ENCODE measurements at regions not wholly inside any gene's neighbourhood (a gene's known extent, or its start where the extent isn't known, plus 50 kb on each side); places are given as distances from the start of the nearest gene placed in this dataset.
"Not testable (repeated sequence)": the region's sequence is repeated elsewhere in the genome, so short reads cannot be mapped to it uniquely, and the experiment has no call there.

- no peak for DNase-seq
- H3K36me3 Mint-ChIP-seq: no peaks in the 10 kb centered on the region
- H3K4me1 Mint-ChIP-seq: peaks cover 0 to 5% (median 0%) of the 10 kb centered on the region in 3 donors
- no peaks in the 10 kb centered on the region for H3K9me3 Mint-ChIP-seq
- peaks cover 9 to 30% (median 27%) of the 10 kb centered on the region in 3 donors for H3K27me3 Mint-ChIP-seq
- no peak overlapping the region for H3K4me3 Mint-ChIP-seq
- ATAC-seq (ENCODE audit: low read depth in 2 of 2): no peak
- no peak overlapping the region for H3K27ac Mint-ChIP-seq
These were observed 95.1 kb upstream of the ITGB1 start for GRCh38 chr10:33052915-33053810.

DNA sequence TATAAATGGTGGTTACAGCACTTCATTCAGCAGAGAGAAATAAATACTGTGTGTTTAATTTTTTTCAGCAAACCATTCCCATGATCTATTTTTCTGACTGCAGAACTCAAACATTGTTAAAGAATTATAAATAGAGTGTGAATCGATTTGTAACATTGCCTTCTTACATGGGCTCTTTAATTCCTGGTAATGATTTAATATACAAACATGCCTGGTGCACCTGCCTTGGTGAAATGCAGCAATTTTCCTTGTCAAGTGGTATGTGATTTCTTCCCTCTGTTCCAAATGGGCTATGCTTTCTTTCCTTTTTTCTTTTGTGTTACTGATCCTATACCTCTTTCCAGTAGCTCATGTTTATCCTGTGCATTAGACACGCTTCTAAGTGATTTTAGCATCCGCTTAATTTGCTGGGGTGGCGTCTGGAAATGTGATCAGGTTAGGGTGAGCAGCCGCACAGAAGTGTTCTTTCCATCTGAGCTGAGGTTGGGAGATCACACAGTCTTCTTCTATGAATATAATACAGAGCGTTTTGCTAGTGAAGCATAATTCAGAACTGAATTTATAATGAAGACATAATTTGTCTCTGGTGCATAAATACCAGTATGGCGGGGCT, 94.3 kb upstream of the ITGB1 start:
- Mint-ChIP-seq H3K4me3 (no peak overlapping the region), H3K4me1 (peaks cover 0 to 5% (median 0%) of the 10 kb centered on the region in 3 donors)

DNA sequence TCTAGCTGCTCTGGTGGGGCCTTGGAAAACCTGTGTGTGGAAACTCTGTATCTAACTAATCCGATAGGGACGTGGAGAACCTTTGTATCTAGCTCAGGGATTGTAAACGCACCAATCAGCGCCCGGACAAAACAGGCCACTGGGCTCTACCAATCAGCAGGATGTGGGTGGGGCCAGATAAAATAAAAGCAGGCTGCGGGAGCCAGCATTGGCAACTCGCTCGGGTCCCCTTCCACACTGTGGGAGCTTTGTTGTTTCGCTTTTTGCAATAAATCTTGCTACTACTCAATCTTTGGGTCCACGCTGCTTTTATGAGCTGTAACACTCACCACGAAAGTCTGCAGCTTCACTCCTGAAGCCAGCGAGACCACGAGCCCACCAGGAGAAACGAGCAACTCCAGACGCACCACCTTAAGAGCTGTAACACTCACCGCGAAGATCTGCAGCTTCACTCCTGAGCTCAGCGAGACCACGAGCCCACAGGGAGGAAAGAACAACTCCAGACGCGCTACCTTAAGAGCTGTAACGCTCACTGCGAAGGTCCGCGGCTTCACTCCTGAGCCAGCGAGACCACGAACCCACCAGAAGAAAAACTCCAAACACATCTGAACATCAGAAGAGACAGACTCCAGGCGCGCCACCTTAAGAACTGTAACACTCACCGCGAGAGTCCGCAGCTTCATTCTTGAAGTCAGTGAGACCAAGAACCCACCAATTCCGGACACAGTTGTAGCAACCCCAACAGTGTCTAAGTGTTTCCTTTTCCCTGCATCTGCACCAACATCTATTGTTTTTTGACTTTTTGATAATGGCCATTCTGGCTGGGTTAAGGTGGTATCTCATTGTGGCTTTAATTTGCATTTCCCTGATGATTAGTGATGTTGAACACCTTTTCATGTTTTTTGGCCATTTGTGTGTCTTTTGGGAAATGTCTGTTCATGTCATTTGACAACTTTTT, 92.2 kb upstream of the ITGB1 start:
- H3K27me3 Mint-ChIP-seq: peaks cover 4 to 17% (median 15%) of the 10 kb centered on the region in 3 donors
- H3K9me3 Mint-ChIP-seq; H3K36me3 Mint-ChIP-seq; H3K4me1 Mint-ChIP-seq; ATAC-seq (ENCODE audit: low read depth in 2 of 2); DNase-seq: not testable (repeated sequence)
- peak overlapping the region in 2 of 6 donors; percentile 59 to 61 for H3K27ac Mint-ChIP-seq
- peak overlapping the region in 6 of 8 donors; percentile 2 to 82 (median 47) for H3K4me3 Mint-ChIP-seq

More for the DNA sequence above, 94.3 kb upstream of the ITGB1 start:
- Mint-ChIP-seq H3K27ac (no peak overlapping the region), H3K36me3 (no peaks in the 10 kb centered on the region), H3K9me3 (no peaks in the 10 kb centered on the region), H3K27me3 (peaks cover 9 to 30% (median 27%) of the 10 kb centered on the region in 3 donors)
- ATAC-seq (ENCODE audit: low read depth in 2 of 2): no peak
- no peak for DNase-seq

GRCh38 chr10:33048223-33048622, 90.2 kb upstream of the ITGB1 start:
- H3K4me3 Mint-ChIP-seq: no peak overlapping the region
- H3K27ac Mint-ChIP-seq: no peak overlapping the region
- no peaks in the 10 kb centered on the region for H3K9me3 Mint-ChIP-seq
- no peaks in the 10 kb centered on the region for H3K36me3 Mint-ChIP-seq
- peaks cover 0 to 5% (median 0%) of the 10 kb centered on the region in 3 donors for H3K4me1 Mint-ChIP-seq
- no peak for DNase-seq
- H3K27me3 Mint-ChIP-seq: peaks cover 0 to 5% (median 4%) of the 10 kb centered on the region in 3 donors
- no peak for ATAC-seq (ENCODE audit: low read depth in 2 of 2)

DNA sequence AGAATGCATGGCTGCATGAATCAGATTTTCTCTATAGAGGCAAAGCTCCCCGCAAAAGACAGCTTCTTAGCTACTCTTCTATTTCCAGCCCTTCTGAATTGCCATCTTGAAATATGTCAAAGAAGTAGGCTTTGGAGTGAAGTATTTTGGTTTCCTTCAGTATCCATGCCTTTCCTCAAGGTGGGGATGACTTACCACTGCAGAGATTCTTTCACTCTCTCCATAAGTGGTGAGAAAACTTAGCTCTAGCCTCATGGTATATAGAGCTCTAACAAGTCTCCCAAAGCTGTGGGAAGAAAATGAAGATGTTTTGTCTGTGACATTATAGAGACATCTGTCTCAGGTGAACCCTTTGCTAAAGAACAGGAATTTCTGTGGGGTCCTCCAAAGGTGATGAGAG, 89.6 kb upstream of the ITGB1 start:
- no peaks in the 10 kb centered on the region for H3K9me3 Mint-ChIP-seq
- H3K4me1 Mint-ChIP-seq: peaks cover 0 to 5% (median 0%) of the 10 kb centered on the region in 3 donors
- DNase-seq (no peak), ATAC-seq (ENCODE audit: low read depth in 2 of 2) (no peak)
- H3K4me3 Mint-ChIP-seq: no peak overlapping the region
- H3K27me3 Mint-ChIP-seq: peaks cover 0 to 4% (median 4%) of the 10 kb centered on the region in 3 donors
- H3K36me3 Mint-ChIP-seq: no peaks in the 10 kb centered on the region
- peak overlapping the region in 2 of 6 donors; percentile 34 to 41 for H3K27ac Mint-ChIP-seq

DNA sequence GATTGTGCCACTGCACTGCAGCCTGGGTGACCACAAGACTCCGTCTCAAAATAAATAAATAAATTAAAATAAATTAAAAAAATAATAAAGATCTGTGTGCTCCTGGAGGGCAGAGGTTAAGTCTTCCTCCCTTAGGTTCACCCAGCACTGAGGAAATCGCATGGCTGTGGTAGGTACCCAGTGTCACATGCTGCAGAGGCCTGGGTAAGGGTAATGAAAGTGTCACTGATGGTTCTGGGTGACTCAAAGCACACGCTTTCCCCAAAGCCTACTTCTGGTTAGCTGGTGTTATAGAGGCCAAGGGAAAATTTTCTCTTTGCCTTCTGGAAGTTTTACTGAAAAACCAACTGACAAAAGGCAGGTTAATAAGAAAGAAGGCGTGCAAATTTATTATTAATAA, 88.8 kb upstream of the ITGB1 start:
- Mint-ChIP-seq H3K4me1 (peaks cover 0 to 5% (median 0%) of the 10 kb centered on the region in 3 donors), H3K27ac (no peak overlapping the region), H3K27me3 (peaks cover 3 to 8% (median 3%) of the 10 kb centered on the region in 3 donors), H3K9me3 (no peaks in the 10 kb centered on the region), H3K36me3 (no peaks in the 10 kb centered on the region), H3K4me3 (no peak overlapping the region)
- ATAC-seq (ENCODE audit: low read depth in 2 of 2) (no peak), DNase-seq (no peak)

DNA sequence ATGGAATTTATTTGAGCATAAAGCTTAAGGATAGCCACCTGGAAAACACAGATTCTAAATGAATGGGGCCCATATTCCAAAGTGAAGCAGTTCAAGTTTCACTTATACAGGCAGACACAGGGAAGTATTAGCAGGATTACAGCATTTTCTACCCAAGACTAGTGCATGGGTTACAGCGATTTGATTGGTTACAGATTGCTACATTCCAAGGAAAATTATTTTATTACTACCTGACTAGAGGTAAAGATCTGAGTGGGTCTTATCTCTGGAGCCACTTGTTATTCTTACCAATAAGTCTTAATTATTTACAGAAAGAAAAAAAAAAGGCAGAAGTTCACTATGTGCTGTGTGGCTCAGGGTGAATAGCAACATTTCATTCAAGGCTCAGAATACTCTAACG, 87.4 kb upstream of the ITGB1 start:
- Mint-ChIP-seq H3K4me1 (peaks cover 0 to 3% (median 0%) of the 10 kb centered on the region in 3 donors), H3K27me3 (peaks cover 8 to 14% (median 12%) of the 10 kb centered on the region in 3 donors), H3K9me3 (no peaks in the 10 kb centered on the region), H3K4me3 (no peak overlapping the region), H3K36me3 (no peaks in the 10 kb centered on the region), H3K27ac (no peak overlapping the region)
- DNase-seq: no peak
- no peak for ATAC-seq (ENCODE audit: low read depth in 2 of 2)

- Mint-ChIP-seq H3K9me3 (peaks cover 0 to 4% (median 0%) of the 10 kb centered on the region in 7 donors), H3K4me3 (no peak overlapping the region), H3K27me3 (peaks cover 5 to 14% (median 12%) of the 10 kb centered on the region in 3 donors), H3K4me1 (no peaks in the 10 kb centered on the region), H3K36me3 (no peaks in the 10 kb centered on the region), H3K27ac (no peak overlapping the region)
- no peak for DNase-seq
- no peak for ATAC-seq (ENCODE audit: low read depth in 2 of 2)
These were observed 84.5 kb upstream of the ITGB1 start for GRCh38 chr10:33042565-33042964.

- DNase-seq: no peak
- H3K9me3 Mint-ChIP-seq: peaks cover 0 to 4% (median 0%) of the 10 kb centered on the region in 7 donors
- H3K4me3 Mint-ChIP-seq: no peak overlapping the region
- H3K27ac Mint-ChIP-seq: peak overlapping the region in 2 of 6 donors; percentile 51 to 80
- no peaks in the 10 kb centered on the region for H3K36me3 Mint-ChIP-seq
- no peaks in the 10 kb centered on the region for H3K4me1 Mint-ChIP-seq
- H3K27me3 Mint-ChIP-seq: peaks cover 5 to 15% (median 14%) of the 10 kb centered on the region in 3 donors
- ATAC-seq (ENCODE audit: low read depth in 2 of 2): no peak
These were observed 83.9 kb upstream of the ITGB1 start for GRCh38 chr10:33041783-33042437.

- ATAC-seq (ENCODE audit: low read depth in 2 of 2): no peak
These were observed 82.4 kb upstream of the ITGB1 start for GRCh38 chr10:33040436-33040835.

DNA sequence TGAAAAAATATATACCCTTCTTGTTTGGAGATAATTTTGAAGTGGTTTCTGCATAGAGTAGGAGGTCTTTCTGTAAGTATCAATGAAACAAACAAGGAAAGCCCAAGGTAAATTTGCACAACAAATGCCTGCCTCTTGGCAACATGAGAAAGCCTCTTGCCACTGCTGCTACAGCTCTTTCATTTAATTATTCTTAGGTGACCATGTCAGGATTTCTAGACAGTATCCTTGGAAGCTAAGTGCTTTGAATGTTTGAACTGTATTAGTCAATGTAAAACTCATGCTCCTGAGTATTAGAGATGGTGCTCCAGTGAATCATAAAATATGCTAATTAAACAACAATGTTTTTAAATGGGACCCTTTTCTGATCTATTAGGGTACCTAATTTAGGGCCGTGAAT, 81.2 kb upstream of the ITGB1 start:
- no peak for DNase-seq
- peaks cover 5 to 18% (median 14%) of the 10 kb centered on the region in 3 donors for H3K27me3 Mint-ChIP-seq

More at GRCh38 chr10:33040436-33040835, 82.4 kb upstream of the ITGB1 start:
- Mint-ChIP-seq H3K9me3 (peaks cover 0 to 4% (median 0%) of the 10 kb centered on the region in 7 donors), H3K36me3 (no peaks in the 10 kb centered on the region), H3K4me3 (no peak overlapping the region), H3K4me1 (no peaks in the 10 kb centered on the region), H3K27ac (no peak overlapping the region), H3K27me3 (peaks cover 5 to 16% (median 14%) of the 10 kb centered on the region in 3 donors)
- DNase-seq: no peak

GRCh38 chr10:33038672-33039071, 80.6 kb upstream of the ITGB1 start:
- ATAC-seq (ENCODE audit: low read depth in 2 of 2): no peak
- Mint-ChIP-seq H3K4me1 (no peaks in the 10 kb centered on the region), H3K9me3 (peaks cover 0 to 4% (median 0%) of the 10 kb centered on the region in 7 donors), H3K4me3 (no peak overlapping the region), H3K36me3 (no peaks in the 10 kb centered on the region), H3K27ac (no peak overlapping the region), H3K27me3 (peaks cover 5 to 21% (median 14%) of the 10 kb centered on the region in 3 donors)
- no peak for DNase-seq

More for the DNA sequence above, 81.2 kb upstream of the ITGB1 start:
- peaks cover 0 to 4% (median 0%) of the 10 kb centered on the region in 7 donors for H3K9me3 Mint-ChIP-seq
- no peak overlapping the region for H3K27ac Mint-ChIP-seq
- no peaks in the 10 kb centered on the region for H3K4me1 Mint-ChIP-seq
- no peaks in the 10 kb centered on the region for H3K36me3 Mint-ChIP-seq
- H3K4me3 Mint-ChIP-seq: no peak overlapping the region
- no peak for ATAC-seq (ENCODE audit: low read depth in 2 of 2)
